ENCODE measurements at regions not wholly inside any gene's neighbourhood (a gene's known extent, or its start where the extent isn't known, plus 50 kb on each side); places are given as distances from the start of the nearest gene placed in this dataset.

- peak; percentile 14 for DNase-seq (ENCODE audit: low read depth)
- TF ChIP-seq, protein P1, sequence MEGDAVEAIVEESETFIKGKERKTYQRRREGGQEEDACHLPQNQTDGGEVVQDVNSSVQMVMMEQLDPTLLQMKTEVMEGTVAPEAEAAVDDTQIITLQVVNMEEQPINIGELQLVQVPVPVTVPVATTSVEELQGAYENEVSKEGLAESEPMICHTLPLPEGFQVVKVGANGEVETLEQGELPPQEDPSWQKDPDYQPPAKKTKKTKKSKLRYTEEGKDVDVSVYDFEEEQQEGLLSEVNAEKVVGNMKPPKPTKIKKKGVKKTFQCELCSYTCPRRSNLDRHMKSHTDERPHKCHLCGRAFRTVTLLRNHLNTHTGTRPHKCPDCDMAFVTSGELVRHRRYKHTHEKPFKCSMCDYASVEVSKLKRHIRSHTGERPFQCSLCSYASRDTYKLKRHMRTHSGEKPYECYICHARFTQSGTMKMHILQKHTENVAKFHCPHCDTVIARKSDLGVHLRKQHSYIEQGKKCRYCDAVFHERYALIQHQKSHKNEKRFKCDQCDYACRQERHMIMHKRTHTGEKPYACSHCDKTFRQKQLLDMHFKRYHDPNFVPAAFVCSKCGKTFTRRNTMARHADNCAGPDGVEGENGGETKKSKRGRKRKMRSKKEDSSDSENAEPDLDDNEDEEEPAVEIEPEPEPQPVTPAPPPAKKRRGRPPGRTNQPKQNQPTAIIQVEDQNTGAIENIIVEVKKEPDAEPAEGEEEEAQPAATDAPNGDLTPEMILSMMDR (conservative IDR thresholded peaks at IDR 0.05; ENCODE audit: low read depth, low read length) = peak; percentile 34
- H3K4me3 ChIP-seq (ENCODE audit: low read depth, low read length) = no peak overlapping the region
Observed at GRCh38 chrX:115988825-115989224, 181.7 kb upstream of the AGTR2 start.

DNA sequence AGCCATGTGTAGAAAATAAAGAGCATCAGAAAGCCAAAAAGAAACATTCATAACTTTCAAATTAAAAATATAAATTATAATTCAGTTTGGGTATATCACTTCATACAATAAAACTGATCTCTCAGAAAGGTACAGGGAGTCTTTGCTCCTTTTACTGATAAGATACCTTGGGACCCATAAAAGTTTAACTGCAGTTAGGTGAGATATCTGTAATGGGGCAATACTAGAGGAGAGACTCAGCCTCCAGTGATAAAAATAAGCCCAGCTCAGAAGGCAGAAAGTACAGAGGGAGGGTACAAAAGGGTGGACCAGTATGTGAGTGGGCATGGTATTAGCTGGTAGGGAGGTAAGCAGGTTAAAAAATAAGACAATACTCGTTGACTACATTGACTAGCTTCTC, 180.9 kb upstream of the AGTR2 start:
- H3K4me3 ChIP-seq (ENCODE audit: low read depth, low read length) = no peak overlapping the region
- TF ChIP-seq, protein P1 (conservative IDR thresholded peaks at IDR 0.05; ENCODE audit: low read depth, low read length) = no peak

DNA sequence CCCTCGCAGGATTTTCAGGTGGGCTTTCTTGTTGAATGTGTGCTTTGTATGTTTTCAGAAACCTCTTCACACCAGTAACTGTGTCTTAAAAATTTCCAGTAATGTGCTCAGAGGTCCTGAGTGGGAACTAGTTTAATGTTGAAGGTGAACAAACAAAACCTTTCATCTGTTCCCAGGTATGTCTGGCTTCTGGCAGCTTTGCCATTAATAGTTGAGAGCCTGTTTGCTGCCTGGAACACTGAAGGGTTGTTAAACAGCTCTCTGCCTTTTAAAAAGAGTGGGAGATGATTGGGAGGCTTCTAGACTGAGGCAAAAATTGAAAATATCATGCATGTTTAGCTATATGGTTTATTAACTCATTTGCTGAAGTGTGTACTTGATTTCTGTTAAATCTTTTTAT, 161.2 kb upstream of the AGTR2 start:
- no peak for DNase-seq (ENCODE audit: low read depth)
- no peak overlapping the region for H3K4me3 ChIP-seq (ENCODE audit: low read depth, low read length)
- TF ChIP-seq, protein P1 (conservative IDR thresholded peaks at IDR 0.05; ENCODE audit: low read depth, low read length) = no peak

More for the DNA sequence above, 180.9 kb upstream of the AGTR2 start:
- DNase-seq (ENCODE audit: low read depth) = no peak

DNA sequence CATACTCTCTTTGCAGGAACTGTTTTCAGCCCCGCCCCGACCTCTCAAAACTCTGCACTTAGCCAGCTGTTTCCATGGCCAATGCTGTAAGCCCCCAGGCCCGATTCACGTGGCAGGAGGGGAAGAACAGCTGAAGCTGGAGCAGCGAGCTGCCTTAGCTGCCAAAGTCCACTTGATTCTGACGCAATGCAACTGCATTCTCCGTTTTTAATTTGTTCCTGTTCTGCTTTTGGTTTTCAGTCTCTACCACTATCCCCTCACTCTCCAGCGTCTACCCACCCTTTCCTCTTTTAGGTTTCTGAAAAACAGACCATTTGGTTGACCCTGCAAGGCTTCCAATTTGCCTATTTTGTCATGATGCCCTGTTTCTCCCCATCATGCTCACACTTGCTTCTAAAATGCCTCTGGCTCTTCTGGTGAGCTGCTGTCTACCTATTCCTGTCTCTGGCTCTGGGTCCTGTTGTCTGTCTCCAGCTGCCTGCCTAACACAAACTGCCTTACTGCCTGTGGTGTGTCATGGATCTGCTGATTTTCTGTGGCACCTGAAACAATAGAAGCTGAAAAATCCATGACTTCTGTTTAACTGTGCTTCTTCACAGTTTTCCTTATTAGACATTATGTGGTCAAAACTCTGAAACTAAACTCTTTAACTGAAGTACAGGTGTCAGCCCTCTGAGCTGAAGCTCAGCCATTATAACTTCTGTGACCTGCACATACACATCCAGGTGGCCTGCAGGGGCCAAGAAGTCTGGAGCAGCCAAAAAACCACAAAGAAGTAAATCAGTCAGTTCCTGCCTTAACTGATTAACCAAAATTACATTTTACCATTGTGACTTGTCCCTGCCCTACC, 160.5 kb upstream of the AGTR2 start:
- no peak overlapping the region for H3K4me3 ChIP-seq (ENCODE audit: low read depth, low read length)
- TF ChIP-seq, protein P1 (conservative IDR thresholded peaks at IDR 0.05; ENCODE audit: low read depth, low read length) = no peak
- DNase-seq (ENCODE audit: low read depth) = no peak

DNA sequence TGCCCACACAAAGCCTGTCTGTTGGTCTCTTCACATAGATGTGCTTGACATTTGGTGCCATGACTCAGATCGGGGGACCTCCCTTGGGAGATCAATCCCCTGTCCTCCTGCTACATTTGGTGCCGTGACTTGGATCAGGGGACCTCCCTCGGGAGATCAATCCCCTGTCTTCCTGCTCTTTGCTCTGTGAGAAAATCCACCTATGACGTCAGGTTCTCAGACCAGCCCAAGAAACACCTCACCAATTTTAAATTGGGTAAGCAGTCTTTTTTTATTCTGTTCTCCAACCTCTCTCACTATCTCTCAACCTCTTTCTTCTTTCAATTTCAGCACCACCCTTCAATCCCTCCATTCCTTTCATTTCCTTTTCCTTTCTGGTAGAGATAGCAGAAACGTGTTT, 159.6 kb upstream of the AGTR2 start:
- DNase-seq (ENCODE audit: low read depth) = no peak
- H3K4me3 ChIP-seq (ENCODE audit: low read depth, low read length) = no peak overlapping the region
- TF ChIP-seq, protein P1 (conservative IDR thresholded peaks at IDR 0.05; ENCODE audit: low read depth, low read length) = no peak

DNA sequence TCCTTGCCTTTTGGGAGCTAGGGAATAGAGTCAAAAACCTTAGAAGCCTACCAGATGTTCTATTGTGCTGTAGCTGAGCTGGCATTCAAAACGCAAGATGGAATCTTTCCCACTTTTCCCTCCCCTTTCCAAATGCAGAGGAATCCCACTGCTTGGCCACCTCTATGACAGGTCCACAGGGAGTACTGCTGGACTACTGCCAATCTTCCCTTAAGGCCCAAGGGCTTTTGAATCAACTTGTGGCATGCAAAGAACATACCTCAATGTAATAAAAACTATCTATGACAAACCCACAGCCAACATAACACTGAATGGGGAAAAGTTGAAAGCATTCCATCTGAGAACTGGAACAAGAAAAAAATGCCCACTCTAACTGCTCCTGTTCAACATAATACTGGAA, 139.2 kb upstream of the AGTR2 start:
- TF ChIP-seq, protein P1 (conservative IDR thresholded peaks at IDR 0.05; ENCODE audit: low read depth, low read length) = no peak
- DNase-seq (ENCODE audit: low read depth) = no peak
- no peak overlapping the region for H3K4me3 ChIP-seq (ENCODE audit: low read depth, low read length)
